ENCODE measurements at regions not wholly inside any gene's neighbourhood (a gene's known extent, or its start where the extent isn't known, plus 50 kb on each side); places are given as distances from the start of the nearest gene placed in this dataset.

- DNase-seq (ENCODE audit: low read depth in 2 of 3, low spot score in 2 of 3) = no peak
These were observed 134.7 kb upstream of the AKR1E2 start for GRCh38 chr10:4691301-4691700.

- no peak for DNase-seq (ENCODE audit: low read depth in 2 of 3, low spot score in 2 of 3)
These were observed 137.4 kb upstream of the AKR1E2 start for GRCh38 chr10:4688601-4689000.

GRCh38 chr10:4688168-4688567 is 137.8 kb upstream of the AKR1E2 start:
- DNase-seq (ENCODE audit: low read depth in 2 of 3, low spot score in 2 of 3) = no peak

GRCh38 chr10:4687397-4687796 is 138.6 kb upstream of the AKR1E2 start:
- DNase-seq (ENCODE audit: low read depth in 2 of 3, low spot score in 2 of 3) = no peak

- DNase-seq (ENCODE audit: low read depth in 2 of 3, low spot score in 2 of 3) = no peak
These were observed 139.4 kb upstream of the AKR1E2 start for GRCh38 chr10:4686644-4686996.

GRCh38 chr10:4685904-4686643 is 139.9 kb upstream of the AKR1E2 start:
- DNase-seq (ENCODE audit: low read depth in 2 of 3, low spot score in 2 of 3) = no peak

GRCh38 chr10:4685491-4685890 is 140.5 kb upstream of the AKR1E2 start:
- no peak for DNase-seq (ENCODE audit: low read depth in 2 of 3, low spot score in 2 of 3)

- DNase-seq (ENCODE audit: low read depth in 2 of 3, low spot score in 2 of 3) = no peak
These were observed 141.6 kb upstream of the AKR1E2 start for GRCh38 chr10:4684434-4684833.

- no peak for DNase-seq (ENCODE audit: low read depth in 2 of 3, low spot score in 2 of 3)
These were observed 142.2 kb upstream of the AKR1E2 start for GRCh38 chr10:4683838-4684237.

GRCh38 chr10:4683137-4683536 is 142.9 kb upstream of the AKR1E2 start:
- no peak for DNase-seq (ENCODE audit: low read depth in 2 of 3, low spot score in 2 of 3)

GRCh38 chr10:4678951-4679671 is 146.9 kb upstream of the AKR1E2 start:
- DNase-seq (ENCODE audit: low read depth in 2 of 3, low spot score in 2 of 3) = no peak

- DNase-seq (ENCODE audit: low read depth in 2 of 3, low spot score in 2 of 3) = no peak
These were observed 147.7 kb upstream of the AKR1E2 start for GRCh38 chr10:4678023-4678950.

GRCh38 chr10:4677296-4678021 is 148.5 kb upstream of the AKR1E2 start:
- DNase-seq (ENCODE audit: low read depth in 2 of 3, low spot score in 2 of 3) = no peak

- DNase-seq (ENCODE audit: low read depth in 2 of 3, low spot score in 2 of 3) = no peak
These were observed 149.4 kb upstream of the AKR1E2 start for GRCh38 chr10:4676566-4676965.

- DNase-seq (ENCODE audit: low read depth in 2 of 3, low spot score in 2 of 3) = no peak
These were observed 150.2 kb upstream of the AKR1E2 start for GRCh38 chr10:4675808-4676207.

GRCh38 chr10:4673279-4674040 is 152.5 kb upstream of the AKR1E2 start:
- DNase-seq (ENCODE audit: low read depth in 2 of 3, low spot score in 2 of 3) = no peak

- DNase-seq (ENCODE audit: low read depth in 2 of 3, low spot score in 2 of 3) = no peak
These were observed 153.8 kb upstream of the AKR1E2 start for GRCh38 chr10:4672201-4672600.

- no peak for DNase-seq (ENCODE audit: low read depth in 2 of 3, low spot score in 2 of 3)
These were observed 154.4 kb upstream of the AKR1E2 start for GRCh38 chr10:4671451-4672145.

GRCh38 chr10:4670737-4671136 is 155.3 kb upstream of the AKR1E2 start:
- DNase-seq (ENCODE audit: low read depth in 2 of 3, low spot score in 2 of 3) = no peak

GRCh38 chr10:4669585-4669984 is 156.4 kb upstream of the AKR1E2 start:
- DNase-seq (ENCODE audit: low read depth in 2 of 3, low spot score in 2 of 3) = no peak

All from activated CD8-positive, alpha-beta memory T cell treated with anti-CD3 and anti-CD28 coated beads for 48 hours (primary cell).